ENCODE measurements at regions not wholly inside any gene's neighbourhood (a gene's known extent, or its start where the extent isn't known, plus 50 kb on each side); places are given as distances from the start of the nearest gene placed in this dataset.

DNA sequence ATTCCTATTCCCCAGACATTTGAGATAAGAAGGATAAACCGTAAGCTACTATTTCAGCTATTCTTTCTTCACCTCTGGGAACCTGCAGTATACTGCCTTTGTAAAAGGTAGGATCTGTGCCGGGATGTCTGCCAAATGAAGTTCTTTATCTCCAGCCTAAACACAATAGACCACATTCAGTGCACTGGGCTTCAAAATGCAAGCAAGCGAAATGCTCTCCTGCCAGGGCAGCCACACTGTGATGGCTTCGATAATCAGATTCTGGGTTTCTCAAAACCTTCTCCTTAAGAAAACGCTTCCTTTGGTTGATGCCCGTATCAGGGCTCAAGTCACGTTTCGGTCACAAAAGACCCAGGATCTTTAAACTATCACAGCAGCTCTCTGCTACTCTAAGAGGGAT is 299.5 kb upstream of the B3GAT1 start:
- no peak for DNase-seq
- TF ChIP-seq, protein P1, sequence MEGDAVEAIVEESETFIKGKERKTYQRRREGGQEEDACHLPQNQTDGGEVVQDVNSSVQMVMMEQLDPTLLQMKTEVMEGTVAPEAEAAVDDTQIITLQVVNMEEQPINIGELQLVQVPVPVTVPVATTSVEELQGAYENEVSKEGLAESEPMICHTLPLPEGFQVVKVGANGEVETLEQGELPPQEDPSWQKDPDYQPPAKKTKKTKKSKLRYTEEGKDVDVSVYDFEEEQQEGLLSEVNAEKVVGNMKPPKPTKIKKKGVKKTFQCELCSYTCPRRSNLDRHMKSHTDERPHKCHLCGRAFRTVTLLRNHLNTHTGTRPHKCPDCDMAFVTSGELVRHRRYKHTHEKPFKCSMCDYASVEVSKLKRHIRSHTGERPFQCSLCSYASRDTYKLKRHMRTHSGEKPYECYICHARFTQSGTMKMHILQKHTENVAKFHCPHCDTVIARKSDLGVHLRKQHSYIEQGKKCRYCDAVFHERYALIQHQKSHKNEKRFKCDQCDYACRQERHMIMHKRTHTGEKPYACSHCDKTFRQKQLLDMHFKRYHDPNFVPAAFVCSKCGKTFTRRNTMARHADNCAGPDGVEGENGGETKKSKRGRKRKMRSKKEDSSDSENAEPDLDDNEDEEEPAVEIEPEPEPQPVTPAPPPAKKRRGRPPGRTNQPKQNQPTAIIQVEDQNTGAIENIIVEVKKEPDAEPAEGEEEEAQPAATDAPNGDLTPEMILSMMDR (IDR thresholded peaks at IDR 0.05), result no peak
- no peak for TF ChIP-seq POLR2A (IDR thresholded peaks at IDR 0.05)
- no peak overlapping the region for H3K27ac ChIP-seq
- no peak overlapping the region for H3K4me3 ChIP-seq
- H3K4me1 ChIP-seq (replicated peaks in 1 of 2), result no peaks in the 10 kb centered on the region
- 66 to 75% (median 71%) methylated on average over 8 of the region's 8 CpGs for WGBS, 4 donors
- no peaks in the 10 kb centered on the region for H3K9me3 ChIP-seq (replicated peaks in 1 of 3)
- no peaks in the 10 kb centered on the region for H3K27me3 ChIP-seq
- H3K36me3 ChIP-seq (replicated peaks in 1 of 2), result no peaks in the 10 kb centered on the region
- intact Hi-C loops (cut with DNase I), result no loop called here

DNA sequence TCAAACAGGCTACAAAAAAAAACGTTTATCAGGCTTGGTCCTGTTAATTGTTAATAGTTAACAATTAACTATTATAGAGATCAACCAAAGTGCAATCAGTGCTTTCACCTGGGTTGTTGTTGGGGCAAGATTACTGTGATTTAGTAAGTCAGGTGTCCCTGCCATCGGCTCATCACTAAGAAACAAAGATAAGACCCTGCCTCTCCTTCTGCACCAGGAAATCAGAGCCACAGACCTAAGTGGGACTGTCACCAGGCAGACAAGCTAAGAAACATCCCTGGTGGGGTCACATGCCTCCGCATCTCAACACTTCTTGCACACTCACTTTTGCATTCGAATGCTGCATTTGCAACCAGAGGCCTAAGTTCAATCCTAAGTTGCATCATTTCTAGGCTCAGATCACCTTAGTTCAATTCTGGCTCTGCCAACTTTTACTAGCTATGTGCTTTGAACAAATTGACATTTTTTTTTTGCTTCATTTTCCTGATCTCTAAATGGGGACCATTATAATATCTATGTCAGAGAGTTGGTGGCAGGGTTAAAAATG is 298.9 kb upstream of the B3GAT1 start:
- TF ChIP-seq, protein P1 (IDR thresholded peaks at IDR 0.05), result no peak
- no peak for TF ChIP-seq POLR2A (IDR thresholded peaks at IDR 0.05)
- Histone ChIP-seq H3K27ac (no peak overlapping the region), H3K4me3 (no peak overlapping the region), H3K36me3 (replicated peaks in 1 of 2) (no peaks in the 10 kb centered on the region), H3K4me1 (replicated peaks in 1 of 2) (no peaks in the 10 kb centered on the region), H3K27me3 (no peaks in the 10 kb centered on the region), H3K9me3 (replicated peaks in 1 of 3) (no peaks in the 10 kb centered on the region)
- 60 to 85% (median 69%) methylated on average over 4 of the region's 4 CpGs for WGBS, 4 donors
- intact Hi-C loops (cut with DNase I), result no loop called here
- DNase-seq, result no peak

DNA sequence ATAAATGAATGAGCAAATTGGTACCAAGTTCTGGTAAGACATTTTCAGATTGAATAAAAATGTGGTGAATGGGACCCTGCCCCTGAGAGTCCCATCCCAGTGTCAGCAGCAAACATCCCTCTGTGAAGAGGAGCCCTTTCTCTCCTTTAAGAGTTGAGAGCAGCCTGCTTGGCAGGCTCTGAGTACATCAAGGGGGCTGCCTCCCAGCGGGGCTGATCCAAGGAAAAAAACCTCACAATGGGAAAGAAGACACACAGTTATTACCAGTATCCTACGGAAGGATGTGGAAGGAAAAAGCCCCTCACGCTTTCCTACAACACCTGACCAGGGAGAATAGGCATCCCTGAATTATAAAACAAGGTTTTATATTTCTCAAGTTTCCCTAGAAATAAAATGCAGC is 293.8 kb upstream of the B3GAT1 start:
- TF ChIP-seq POLR2A (IDR thresholded peaks at IDR 0.05), result no peak
- TF ChIP-seq, protein P1 (IDR thresholded peaks at IDR 0.05), result no peak
- no peak for DNase-seq
- no peaks in the 10 kb centered on the region for H3K27me3 ChIP-seq
- H3K4me3 ChIP-seq, result no peak overlapping the region
- 56 to 68% (median 58%) methylated on average over 3 of the region's 3 CpGs for WGBS, 4 donors
- intact Hi-C loops (cut with DNase I), result no loop called here
- no peaks in the 10 kb centered on the region for H3K9me3 ChIP-seq (replicated peaks in 1 of 3)
- H3K4me1 ChIP-seq (replicated peaks in 1 of 2), result no peaks in the 10 kb centered on the region
- H3K36me3 ChIP-seq (replicated peaks in 1 of 2), result no peaks in the 10 kb centered on the region
- no peak overlapping the region for H3K27ac ChIP-seq

DNA sequence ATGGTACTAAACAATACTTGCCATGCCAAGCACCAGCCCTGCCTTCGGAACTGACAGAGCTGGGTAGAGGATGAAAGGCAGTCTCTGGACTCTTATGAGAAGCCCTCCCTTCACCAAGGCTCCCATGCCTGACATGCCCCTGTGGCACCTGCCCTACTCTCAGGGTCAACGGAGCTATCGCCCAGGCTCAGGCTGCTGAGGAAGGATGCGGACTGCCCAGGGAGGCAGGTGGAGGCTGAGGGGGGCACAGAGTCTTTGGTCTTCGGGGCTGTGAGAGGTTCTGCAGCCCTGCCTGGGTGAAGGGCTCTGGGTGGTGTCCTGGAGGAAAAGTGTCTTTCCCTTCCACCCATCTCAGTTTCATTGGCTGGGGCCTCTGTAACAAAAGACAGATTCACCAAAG is 290.8 kb upstream of the B3GAT1 start:
- intact Hi-C loops (cut with DNase I), result no loop called here
- no peaks in the 10 kb centered on the region for H3K27me3 ChIP-seq
- WGBS, 4 donors, result 73 to 86% (median 83%) methylated on average over 1 to 5 of the region's 5 CpGs
- no peak for DNase-seq
- H3K4me3 ChIP-seq, result no peak overlapping the region
- H3K4me1 ChIP-seq (replicated peaks in 1 of 2), result no peaks in the 10 kb centered on the region
- H3K27ac ChIP-seq, result no peak overlapping the region
- H3K36me3 ChIP-seq (replicated peaks in 1 of 2), result no peaks in the 10 kb centered on the region
- no peak for TF ChIP-seq POLR2A (IDR thresholded peaks at IDR 0.05)
- TF ChIP-seq, protein P1 (IDR thresholded peaks at IDR 0.05), result no peak
- no peaks in the 10 kb centered on the region for H3K9me3 ChIP-seq (replicated peaks in 1 of 3)

All from adrenal gland (tissue), 9 donors.